HepG2 (cell line): ENCODE measurements at regions not wholly inside any gene's neighbourhood (a gene's known extent, or its start where the extent isn't known, plus 50 kb on each side); places are given as distances from the start of the nearest gene placed in this dataset.

Experiments used
- ATAC-seq: fragments of 200-7000 bp; cut with Tn5 transposase; 3 replicates; pipeline ENCODE4 v1.9.1; 2020; ENCODE audit warnings: mild to moderate bottlenecking, moderate library complexity
- BruUV-seq: library from RNA; stranded (reverse); fragments of 400-500 nt; replicated peaks from 2 replicates; lab custom pipeline; 2021; lab: Mats Ljungman, UMichigan
- CTCF ChIA-PET: fragments of 300-600 bp; formaldehyde crosslinking; extraction: SDS; loops from one replicate; lab custom pipeline; 2021; ENCODE audit warnings: low total read pairs, inconsistent platforms, low intra/inter-chr PET ratio; lab: Yijun Ruan, JAX
- POLR2A ChIA-PET: fragments of 350-600 bp; sonication (Branson Sonifier 250); formaldehyde crosslinking; loops from one replicate; lab custom pipeline; 2020; ENCODE audit warnings: antibody characterized with exemption, inconsistent platforms; lab: Yijun Ruan, JAX
- DNase-seq: peaks from one replicate; pipeline ENCODE4 v3.0.0-alpha.2; 2015; ENCODE audit warnings: low spot score
- FAIRE-seq: peaks from 3 replicates; lab custom pipeline; 2011; peaks lifted over from hg19 to GRCh38; lab: Jason Lieb, UNC
- H2AFZ ChIP-seq: one replicate; pipeline ENCODE4 v1.6.1; 2011; ENCODE audit warnings: low read length, inconsistent platforms
- H3K27ac ChIP-seq: fragments of 300-600 bp; 3 replicates; pipeline ENCODE4 v1.8.0; 2011; ENCODE audit warnings: mixed run types, mild to moderate bottlenecking, mixed read lengths, low read length, inconsistent platforms; ENCODE audit not compliant: insufficient read depth; ENCODE audit errors: extremely low read length
- H3K27me3 ChIP-seq, 2 experiments: fragments of 200-600 bp in 1 of 2; 2 replicates in 1 of 2; 3 replicates in 1 of 2; pipeline versions ENCODE4 v1.6.0 to v1.8.0; 2011; ENCODE audit warnings: low read length in 2 of 2, mild to moderate bottlenecking in 2 of 2, moderate library complexity in 2 of 2, inconsistent platforms in 1 of 2; ENCODE audit not compliant: insufficient read depth in 2 of 2, control insufficient read depth in 1 of 2
- H3K36me3 ChIP-seq, 2 experiments: fragments of 200-600 bp in 1 of 2; replicated peaks in 1 of 2; 2 replicates in 1 of 2; 3 replicates in 1 of 2; pipeline versions ENCODE4 v1.5.1 to v1.8.0; 2011; ENCODE audit warnings: low read length in 2 of 2, inconsistent platforms in 1 of 2; ENCODE audit not compliant: insufficient read depth in 2 of 2, control insufficient read depth in 1 of 2
- H3K4me1 ChIP-seq: 2 replicates; pipeline ENCODE4 v1.5.1; 2012; ENCODE audit warnings: low read length, inconsistent platforms; ENCODE audit not compliant: insufficient read depth
- H3K4me2 ChIP-seq: 2 replicates; pipeline ENCODE4 v1.6.0; 2011; ENCODE audit warnings: low read depth, low read length, inconsistent platforms
- H3K4me3 ChIP-seq, 3 experiments: fragments of 200-600 bp in 1 of 3; sonication (generic), shearing (Covaris generic) in 1 of 3; replicated peaks in 1 of 3; 2 replicates each; pipeline ENCODE4 v1.5.1; 2011 to 2016; ENCODE audit warnings: low read length in 3 of 3, inconsistent platforms in 2 of 3, low read depth in 2 of 3, mild to moderate bottlenecking in 2 of 3, control low read depth in 1 of 3, mixed read lengths in 1 of 3; ENCODE audit not compliant: insufficient read depth in 1 of 3
- H3K79me2 ChIP-seq: one replicate; pipeline ENCODE4 v1.6.1; 2011; ENCODE audit warnings: low read length, inconsistent platforms; ENCODE audit not compliant: insufficient read depth
- H3K9ac ChIP-seq: 2 replicates; pipeline ENCODE4 v1.6.0; 2011; ENCODE audit warnings: mild to moderate bottlenecking, low read depth, low read length, inconsistent platforms; ENCODE audit not compliant: insufficient read depth
- H3K9me3 ChIP-seq: 2 replicates; pipeline ENCODE4 v1.5.1; 2012; ENCODE audit warnings: mild to moderate bottlenecking, low read length
- H4K20me1 ChIP-seq: 2 replicates; pipeline ENCODE4 v1.6.0; 2011; ENCODE audit warnings: inconsistent platforms, mild to moderate bottlenecking, low read length, moderate library complexity; ENCODE audit not compliant: insufficient read depth
- ATF1 ChIP-seq: IDR thresholded peaks from 2 replicates; pipeline ENCODE4 v1.6.1; 2016; ENCODE audit warnings: mild to moderate bottlenecking, control low read depth
- BRD4 ChIP-seq: sonication (generic); formaldehyde crosslinking; IDR thresholded peaks from 2 replicates; pipeline ENCODE4 v1.4.0; 2020; ENCODE audit warnings: missing genetic modification reagents
- RELA ChIP-seq: sonication (generic); formaldehyde crosslinking; IDR thresholded peaks from 2 replicates; pipeline ENCODE4 v1.4.0; 2020; ENCODE audit warnings: missing genetic modification reagents
- RERE ChIP-seq: IDR thresholded peaks from 2 replicates; pipeline ENCODE4 v1.6.1; 2016; ENCODE audit warnings: low read depth, missing genetic modification reagents, missing compliant biosample characterization
- SMARCE1 ChIP-seq: fragments of 450-650 bp; IDR thresholded peaks from 2 replicates; pipeline ENCODE4 v1.6.1; 2017; ENCODE audit warnings: borderline replicate concordance
- ZNF350 ChIP-seq: sonication (generic); formaldehyde crosslinking; IDR thresholded peaks from 2 replicates; pipeline ENCODE4 v1.4.0; 2020; ENCODE audit warnings: mild to moderate bottlenecking, low read depth, missing genetic modification reagents, borderline replicate concordance
- ZNF430 ChIP-seq: sonication (generic); formaldehyde crosslinking; IDR thresholded peaks from 2 replicates; pipeline ENCODE4 v1.9.0; 2021; ENCODE audit warnings: mild to moderate bottlenecking, missing genetic modification reagents
- ZNF737 ChIP-seq: sonication (generic); formaldehyde crosslinking; IDR thresholded peaks from 2 replicates; pipeline ENCODE4 v1.5.0; 2020; ENCODE audit warnings: missing genetic modification reagents, mild to moderate bottlenecking, borderline replicate concordance
- WGBS: methylation state at CpG from one replicate; pipeline ENCODE4 v1.1.6; 2017; ENCODE audit warnings: low lambda C conversion rate; 5-methylcytosine and 5-hydroxymethylcytosine counted together
- in situ Hi-C: cut with HindIII; loops from 2 replicates; pipeline ENCODE4 v1.10.0; 2017; ENCODE audit warnings: low pct_unique_long_range_greater_than_20kb; ENCODE audit not compliant: extremely low pct_ligation_motif_present
- intact Hi-C: fragments of 100-400 bp; cut with micrococcal nuclease; formaldehyde crosslinking; loops from one replicate; pipeline ENCODE4 v1.10.0; 2022; ENCODE audit not compliant: unreplicated experiment

- Histone ChIP-seq H3K4me2 (no peak overlapping the region), H4K20me1 (no peaks in the 10 kb centered on the region), H3K9me3 (no peaks in the 10 kb centered on the region), H2AFZ (no peak overlapping the region), H3K27ac (no peak overlapping the region), H3K27me3 (peaks cover 3 to 29% of the 10 kb centered on the region in 2 experiments; a peak in 3 of 5 replicates), H3K36me3 (no peaks in the 10 kb centered on the region), H3K79me2 (no peaks in the 10 kb centered on the region), H3K4me3 (no peak overlapping the region), H3K9ac (no peak overlapping the region), H3K4me1 (peaks cover 20% of the 10 kb centered on the region; the same call in 1 of the 2 replicates)
- BruUV-seq: no TSS peak
- in situ Hi-C loops (no loop called here), intact Hi-C loops (no loop called here)
- ChIA-PET POLR2A (no interaction called here), CTCF (no interaction called here)
- ATAC-seq (no peak), FAIRE-seq (no peak), DNase-seq (no peak)
- TF ChIP-seq SMARCE1: no peak
- TF ChIP-seq RELA: no peak
- no peak for TF ChIP-seq ZNF430 (CRISPR knock-in tag)
- no peak for TF ChIP-seq BRD4
- no peak for TF ChIP-seq ZNF350 (CRISPR knock-in tag)
- no peak for TF ChIP-seq ATF1 (CRISPR knock-in tag)
- no peak for TF ChIP-seq ZNF737
- TF ChIP-seq RERE: no peak
- WGBS: 50% methylated on average over 3 of the region's 3 CpGs
Observed at GRCh38 chr14:76938092-76938500, 90.4 kb downstream of the IRF2BPL start.
